Progenitor cell of endocrine pancreas (in vitro differentiated cells): ENCODE measurements at regions not wholly inside any gene's neighbourhood (a gene's known extent, or its start where the extent isn't known, plus 50 kb on each side); places are given as distances from the start of the nearest gene placed in this dataset.

ENCODE experiments used
- DNase-seq: peaks from one replicate; pipeline ENCODE4 v3.0.0; 2021; ENCODE audit warnings: low spot score; ENCODE audit not compliant: unreplicated experiment
- H3K27ac Mint-ChIP-seq: 2 replicates; pipeline ENCODE4 v1.8.0; 2021; ENCODE audit warnings: mild to moderate bottlenecking, moderate library complexity, mixed read lengths
- H3K27me3 Mint-ChIP-seq: 2 replicates; pipeline ENCODE4 v1.8.0; 2021; ENCODE audit warnings: mixed read lengths
- H3K36me3 Mint-ChIP-seq: 2 replicates; pipeline ENCODE4 v1.8.0; 2022; ENCODE audit warnings: mixed read lengths; ENCODE audit not compliant: insufficient read depth
- H3K4me1 Mint-ChIP-seq: 2 replicates; pipeline ENCODE4 v1.8.0; 2021; ENCODE audit warnings: low read depth, mixed read lengths
- H3K4me3 Mint-ChIP-seq: 2 replicates; pipeline ENCODE4 v1.8.0; 2021; ENCODE audit warnings: low read depth, mild to moderate bottlenecking, moderate library complexity, mixed read lengths
- H3K9me3 Mint-ChIP-seq: 2 replicates; pipeline ENCODE4 v1.8.0; 2021; ENCODE audit warnings: low read depth, mixed read lengths
- CTCF ChIP-seq: fragments of 200-600 bp; sonication (generic); IDR thresholded peaks from one replicate; pipeline ENCODE4 v1.5.0; 2021; ENCODE audit warnings: antibody characterized with exemption, mild to moderate bottlenecking; ENCODE audit not compliant: unreplicated experiment

GRCh38 chr2:181352158-181352557 is 105.0 kb upstream of the ITGA4 start:
- no peak overlapping the region for H3K27ac Mint-ChIP-seq
- no peaks in the 10 kb centered on the region for H3K36me3 Mint-ChIP-seq
- no peak for DNase-seq
- no peaks in the 10 kb centered on the region for H3K4me1 Mint-ChIP-seq
- H3K27me3 Mint-ChIP-seq = no peaks in the 10 kb centered on the region
- no peak overlapping the region for H3K4me3 Mint-ChIP-seq
- H3K9me3 Mint-ChIP-seq = no peaks in the 10 kb centered on the region
- no peak for TF ChIP-seq CTCF

- Mint-ChIP-seq H3K27ac (no peak overlapping the region), H3K4me1 (no peaks in the 10 kb centered on the region), H3K9me3 (no peaks in the 10 kb centered on the region), H3K36me3 (no peaks in the 10 kb centered on the region), H3K27me3 (no peaks in the 10 kb centered on the region), H3K4me3 (no peak overlapping the region)
- no peak for DNase-seq
- no peak for TF ChIP-seq CTCF
Observed at GRCh38 chr2:181354626-181355025, 102.6 kb upstream of the ITGA4 start.

- DNase-seq = no peak
Observed at GRCh38 chr2:181356526-181357130, 100.6 kb upstream of the ITGA4 start.

GRCh38 chr2:181357979-181358378 is 99.2 kb upstream of the ITGA4 start:
- H3K4me1 Mint-ChIP-seq = no peaks in the 10 kb centered on the region
- H3K9me3 Mint-ChIP-seq = no peaks in the 10 kb centered on the region
- H3K27ac Mint-ChIP-seq = no peak overlapping the region
- no peak for TF ChIP-seq CTCF
- H3K36me3 Mint-ChIP-seq = no peaks in the 10 kb centered on the region
- H3K4me3 Mint-ChIP-seq = no peak overlapping the region
- no peak for DNase-seq
- no peaks in the 10 kb centered on the region for H3K27me3 Mint-ChIP-seq

More at GRCh38 chr2:181356526-181357130, 100.6 kb upstream of the ITGA4 start:
- no peak for TF ChIP-seq CTCF
- H3K27ac Mint-ChIP-seq = no peak overlapping the region
- H3K4me3 Mint-ChIP-seq = no peak overlapping the region
- no peaks in the 10 kb centered on the region for H3K4me1 Mint-ChIP-seq
- H3K27me3 Mint-ChIP-seq = no peaks in the 10 kb centered on the region
- no peaks in the 10 kb centered on the region for H3K9me3 Mint-ChIP-seq
- no peaks in the 10 kb centered on the region for H3K36me3 Mint-ChIP-seq

GRCh38 chr2:181362561-181362960 is 94.6 kb upstream of the ITGA4 start:
- Mint-ChIP-seq H3K4me3 (no peak overlapping the region), H3K4me1 (no peaks in the 10 kb centered on the region), H3K27ac (no peak overlapping the region), H3K27me3 (no peaks in the 10 kb centered on the region), H3K9me3 (no peaks in the 10 kb centered on the region), H3K36me3 (no peaks in the 10 kb centered on the region)
- no peak for TF ChIP-seq CTCF
- no peak for DNase-seq
